Pancreas (tissue), 10 donors: ENCODE measurements at regions not wholly inside any gene's neighbourhood (a gene's known extent, or its start where the extent isn't known, plus 50 kb on each side); places are given as distances from the start of the nearest gene placed in this dataset.

Source experiments
- ATAC-seq, 4 donors: fragments of 200-7000 bp; cut with Tn5 transposase; one replicate each; pipeline versions ENCODE4 v1.8.0 to v1.9.1; 2020; ENCODE audit warnings: mild to moderate bottlenecking in 4 of 4, moderate library complexity in 4 of 4
- DNase-seq, 6 donors: peaks; one replicate each; pipeline ENCODE4 v3.0.0-alpha.2; 2020
- FAIRE-seq: peaks from 2 replicates; lab custom pipeline; 2012; peaks lifted over from hg19 to GRCh38; lab: Jason Lieb, UNC
- H3K27ac ChIP-seq, 4 donors: fragments of 200-600 bp; sonication (generic); 1 replicate in 3 of 4; 2 replicates in 1 of 4; pipeline versions ENCODE4 v1.5.0 to v1.8.0; 2020
- H3K27me3 ChIP-seq, 4 donors: fragments of 200-600 bp; one replicate each; pipeline ENCODE4 v1.8.0; 2021
- H3K36me3 ChIP-seq, 3 donors: fragments of 200-600 bp; sonication (generic) in 1 of 3; one replicate each; pipeline versions ENCODE4 v1.5.0 to v1.8.0; 2020 to 2021
- H3K4me1 ChIP-seq, 3 donors: fragments of 200-600 bp; one replicate each; pipeline ENCODE4 v1.8.0; 2021
- H3K4me3 ChIP-seq, 4 donors: fragments of 200-600 bp; sonication (generic) in 2 of 4; one replicate each; pipeline versions ENCODE4 v1.5.0 to v1.8.0; 2020 to 2021
- H3K9me3 ChIP-seq, 4 donors: fragments of 200-600 bp; one replicate each; pipeline ENCODE4 v1.8.0; 2021
- CTCF ChIP-seq, 4 donors: fragments of 200-600 bp; sonication (generic) in 3 of 4; IDR thresholded peaks; one replicate each; pipeline versions ENCODE4 v1.5.0 to v1.8.0; 2021; ENCODE audit warnings: antibody characterized with exemption in 4 of 4
- WGBS, 2 donors: extraction: QIAGEN DNeasy Blood & Tissue Kit; methylation state at CpG; one replicate each; pipeline ENCODE4 v1.1.7; 2013; 5-methylcytosine and 5-hydroxymethylcytosine counted together
- intact Hi-C, 3 donors: fragments of 100-400 bp; cut with DNase I; formaldehyde crosslinking; loops; one replicate each; pipeline versions ENCODE4 v1.11.1 to v1.14.2; 2022
- donor health status: healthy with polysubstance abuse.
- donor health status: DM: no; HTN: no; CAD: no; lungs with moderate emphysema.
- donor health status: DM: no; HTN: no; CAD: no.
- donor health status: control.
- donor health status: control.
- donor health status: Bipolar disorder and iron deficiency.
- donor health status: DM: yes; HTN: yes; CAD: no.
- donor health status: DM: no; HTN: no; CAD: no.
- donor health status: DM: no; HTN: no; CAD: no.
- donor health status: DM: yes; HTN: yes; CAD: no.

GRCh38 chr18:67783196-67783946, 266.9 kb upstream of the DSEL start:
- Histone ChIP-seq H3K4me3 (no peak overlapping the region), H3K27me3 (no peaks in the 10 kb centered on the region), H3K27ac (no peak overlapping the region), H3K9me3 (no peaks in the 10 kb centered on the region), H3K36me3 (no peaks in the 10 kb centered on the region), H3K4me1 (no peaks in the 10 kb centered on the region)
- ATAC-seq, result no peak
- no peak for DNase-seq
- FAIRE-seq, result no peak
- no peak for TF ChIP-seq CTCF (IDR thresholded peaks at IDR 0.05)
- whole genome bisulfite sequencing, 2 donors, result 71 to 84% methylated on average over 1 of the region's 1 CpG
- intact Hi-C loops, result no loop called here

- 33 to 50% methylated on average over 3 of the region's 3 CpGs for WGBS, 2 donors
Observed at GRCh38 chr18:67778016-67778415, 261.5 kb upstream of the DSEL start.

GRCh38 chr18:67776929-67777328, 260.4 kb upstream of the DSEL start:
- no peak for ATAC-seq
- no peak for DNase-seq
- H3K36me3 ChIP-seq, result no peaks in the 10 kb centered on the region
- no peaks in the 10 kb centered on the region for H3K27me3 ChIP-seq
- H3K27ac ChIP-seq, result no peak overlapping the region
- H3K4me1 ChIP-seq, result no peaks in the 10 kb centered on the region
- intact Hi-C loops, result no loop called here
- no peak for TF ChIP-seq CTCF (IDR thresholded peaks at IDR 0.05)
- no peaks in the 10 kb centered on the region for H3K9me3 ChIP-seq
- WGBS, 2 donors, result 53 to 57% methylated on average over 3 of the region's 3 CpGs
- no peak overlapping the region for H3K4me3 ChIP-seq
- FAIRE-seq, result no peak

More at GRCh38 chr18:67778016-67778415, 261.5 kb upstream of the DSEL start:
- DNase-seq (no peak), FAIRE-seq (no peak), ATAC-seq (no peak)
- H3K4me1 ChIP-seq, result no peaks in the 10 kb centered on the region
- H3K27ac ChIP-seq, result no peak overlapping the region
- H3K4me3 ChIP-seq, result no peak overlapping the region
- H3K36me3 ChIP-seq, result no peaks in the 10 kb centered on the region
- intact Hi-C loops, result no loop called here
- no peaks in the 10 kb centered on the region for H3K27me3 ChIP-seq
- H3K9me3 ChIP-seq, result no peaks in the 10 kb centered on the region
- no peak for TF ChIP-seq CTCF (IDR thresholded peaks at IDR 0.05)

- no peak overlapping the region for H3K27ac ChIP-seq
- FAIRE-seq (no peak), DNase-seq (no peak), ATAC-seq (no peak)
- no peaks in the 10 kb centered on the region for H3K36me3 ChIP-seq
- WGBS, 2 donors, result 39 to 48% methylated on average over 2 of the region's 2 CpGs
- H3K9me3 ChIP-seq, result no peaks in the 10 kb centered on the region
- no peaks in the 10 kb centered on the region for H3K4me1 ChIP-seq
- intact Hi-C loops, result no loop called here
- no peak for TF ChIP-seq CTCF (IDR thresholded peaks at IDR 0.05)
- H3K4me3 ChIP-seq, result no peak overlapping the region
- H3K27me3 ChIP-seq, result no peaks in the 10 kb centered on the region
Observed at GRCh38 chr18:67771271-67771670, 254.8 kb upstream of the DSEL start.

- no peak for DNase-seq
- TF ChIP-seq CTCF (IDR thresholded peaks at IDR 0.05), result no peak
- H3K27ac ChIP-seq, result no peak overlapping the region
- no peaks in the 10 kb centered on the region for H3K9me3 ChIP-seq
- H3K27me3 ChIP-seq, result no peaks in the 10 kb centered on the region
- no peaks in the 10 kb centered on the region for H3K36me3 ChIP-seq
- WGBS, 2 donors, result 47 to 61% methylated on average over 5 of the region's 5 CpGs
- intact Hi-C loops, result no loop called here
- H3K4me3 ChIP-seq, result no peak overlapping the region
- no peak for ATAC-seq
- H3K4me1 ChIP-seq, result no peaks in the 10 kb centered on the region
- no peak for FAIRE-seq
Observed at GRCh38 chr18:67770520-67770919, 254.0 kb upstream of the DSEL start.
